ENCODE measurements at regions not wholly inside any gene's neighbourhood (a gene's known extent, or its start where the extent isn't known, plus 50 kb on each side); places are given as distances from the start of the nearest gene placed in this dataset.

- DNase-seq (ENCODE audit: low spot score): no peak
- TF ChIP-seq CTCF (IDR thresholded peaks at IDR 0.05): no peak
- Histone ChIP-seq H3K4me3 (no peak overlapping the region), H3K27ac (no peak overlapping the region)
Measured at GRCh38 chr7:156143683-156144082, 331.4 kb upstream of the SHH start.

GRCh38 chr7:156143158-156143557 is 330.9 kb upstream of the SHH start:
- DNase-seq (ENCODE audit: low spot score): no peak
- Histone ChIP-seq H3K4me3 (no peak overlapping the region), H3K27ac (no peak overlapping the region)
- TF ChIP-seq CTCF (IDR thresholded peaks at IDR 0.05): no peak

- DNase-seq (ENCODE audit: low spot score): no peak
- no peak for TF ChIP-seq CTCF (IDR thresholded peaks at IDR 0.05)
- H3K4me3 ChIP-seq: no peak overlapping the region
- no peak overlapping the region for H3K27ac ChIP-seq
Measured at GRCh38 chr7:156141941-156142340, 329.7 kb upstream of the SHH start.

- no peak overlapping the region for H3K27ac ChIP-seq
- no peak overlapping the region for H3K4me3 ChIP-seq
- DNase-seq (ENCODE audit: low spot score): no peak
- TF ChIP-seq CTCF (IDR thresholded peaks at IDR 0.05): no peak
Measured at GRCh38 chr7:156140896-156141295, 328.6 kb upstream of the SHH start.

- H3K4me3 ChIP-seq: no peak overlapping the region
- no peak overlapping the region for H3K27ac ChIP-seq
- TF ChIP-seq CTCF (IDR thresholded peaks at IDR 0.05): no peak
- no peak for DNase-seq (ENCODE audit: low spot score)
Measured at GRCh38 chr7:156140447-156140846, 328.2 kb upstream of the SHH start.

- Histone ChIP-seq H3K27ac (no peak overlapping the region), H3K4me3 (no peak overlapping the region)
- no peak for DNase-seq (ENCODE audit: low spot score)
- TF ChIP-seq CTCF (IDR thresholded peaks at IDR 0.05): no peak
Measured at GRCh38 chr7:156139633-156140032, 327.4 kb upstream of the SHH start.

- Histone ChIP-seq H3K4me3 (no peak overlapping the region), H3K27ac (no peak overlapping the region)
- TF ChIP-seq CTCF (IDR thresholded peaks at IDR 0.05): no peak
- no peak for DNase-seq (ENCODE audit: low spot score)
Measured at GRCh38 chr7:156139112-156139511, 326.8 kb upstream of the SHH start.

Data from coronary artery (tissue), 2 donors.